ENCODE measurements at regions not wholly inside any gene's neighbourhood (a gene's known extent, or its start where the extent isn't known, plus 50 kb on each side); places are given as distances from the start of the nearest gene placed in this dataset.
A peak's percentile ranks its signal among the peaks of the same experiment; 100 is the strongest.
"Not testable (repeated sequence)": the region's sequence is repeated elsewhere in the genome, so short reads cannot be mapped to it uniquely, and the experiment has no call there.

GRCh38 chr12:89824822-89825221, 116.2 kb upstream of the ATP2B1 start:
- 89 to 92% methylated on average over 2 of the region's 2 CpGs for WGBS, 2 donors
- no peaks in the 10 kb centered on the region for H3K27me3 ChIP-seq (ENCODE audit: control insufficient read depth in 3 of 3, insufficient read depth in 3 of 3, low read length in 2 of 3)
- no peak for ATAC-seq (ENCODE audit: insufficient read depth, low FRiP score)

GRCh38 chr12:89822992-89823391, 114.4 kb upstream of the ATP2B1 start:
- H3K27me3 ChIP-seq (ENCODE audit: control insufficient read depth in 3 of 3, insufficient read depth in 3 of 3, low read length in 2 of 3); H3K4me3 ChIP-seq; H3K4me1 ChIP-seq (ENCODE audit: control insufficient read depth in 5 of 5, insufficient read depth in 5 of 5, low read length in 5 of 5); DNase-seq; H3K9ac ChIP-seq (ENCODE audit: insufficient read depth in 1 of 2, low read length in 2 of 2); H3K27ac ChIP-seq (ENCODE audit: low read depth in 1 of 2, low read length in 1 of 2); H3K9me3 ChIP-seq (ENCODE audit: control insufficient read depth in 4 of 4, insufficient read depth in 3 of 4, low read length in 3 of 4); H3K36me3 ChIP-seq (ENCODE audit: control insufficient read depth in 4 of 4, insufficient read depth in 4 of 4, low read length in 4 of 4); ATAC-seq (ENCODE audit: insufficient read depth, low FRiP score): not testable (repeated sequence)
- WGBS, 2 donors: 98 to 99% methylated on average over 6 of the region's 6 CpGs

More at GRCh38 chr12:89824822-89825221, 116.2 kb upstream of the ATP2B1 start:
- TF ChIP-seq, protein P1, sequence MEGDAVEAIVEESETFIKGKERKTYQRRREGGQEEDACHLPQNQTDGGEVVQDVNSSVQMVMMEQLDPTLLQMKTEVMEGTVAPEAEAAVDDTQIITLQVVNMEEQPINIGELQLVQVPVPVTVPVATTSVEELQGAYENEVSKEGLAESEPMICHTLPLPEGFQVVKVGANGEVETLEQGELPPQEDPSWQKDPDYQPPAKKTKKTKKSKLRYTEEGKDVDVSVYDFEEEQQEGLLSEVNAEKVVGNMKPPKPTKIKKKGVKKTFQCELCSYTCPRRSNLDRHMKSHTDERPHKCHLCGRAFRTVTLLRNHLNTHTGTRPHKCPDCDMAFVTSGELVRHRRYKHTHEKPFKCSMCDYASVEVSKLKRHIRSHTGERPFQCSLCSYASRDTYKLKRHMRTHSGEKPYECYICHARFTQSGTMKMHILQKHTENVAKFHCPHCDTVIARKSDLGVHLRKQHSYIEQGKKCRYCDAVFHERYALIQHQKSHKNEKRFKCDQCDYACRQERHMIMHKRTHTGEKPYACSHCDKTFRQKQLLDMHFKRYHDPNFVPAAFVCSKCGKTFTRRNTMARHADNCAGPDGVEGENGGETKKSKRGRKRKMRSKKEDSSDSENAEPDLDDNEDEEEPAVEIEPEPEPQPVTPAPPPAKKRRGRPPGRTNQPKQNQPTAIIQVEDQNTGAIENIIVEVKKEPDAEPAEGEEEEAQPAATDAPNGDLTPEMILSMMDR (IDR thresholded peaks at IDR 0.05; ENCODE audit: control extremely low read depth, extremely low read depth): no peak
- no peak for DNase-seq
- Histone ChIP-seq H3K4me1 (ENCODE audit: control insufficient read depth in 5 of 5, insufficient read depth in 5 of 5, low read length in 5 of 5) (peaks cover 0 to 4% (median 0%) of the 10 kb centered on the region in 5 donors), H3K27ac (ENCODE audit: low read depth in 1 of 2, low read length in 1 of 2) (no peak overlapping the region), H3K9me3 (ENCODE audit: control insufficient read depth in 4 of 4, insufficient read depth in 3 of 4, low read length in 3 of 4) (peaks cover 0 to 3% (median 0%) of the 10 kb centered on the region in 4 donors), H3K4me3 (no peak overlapping the region), H3K36me3 (ENCODE audit: control insufficient read depth in 4 of 4, insufficient read depth in 4 of 4, low read length in 4 of 4) (no peaks in the 10 kb centered on the region), H3K9ac (ENCODE audit: insufficient read depth in 1 of 2, low read length in 2 of 2) (no peak overlapping the region)

- DNase-seq: no peak
- H3K9ac ChIP-seq (ENCODE audit: insufficient read depth in 1 of 2, low read length in 2 of 2): no peak overlapping the region
- TF ChIP-seq, protein P1 (IDR thresholded peaks at IDR 0.05; ENCODE audit: control extremely low read depth, extremely low read depth): no peak
- no peak overlapping the region for H3K27ac ChIP-seq (ENCODE audit: low read depth in 1 of 2, low read length in 1 of 2)
- no peak overlapping the region for H3K4me3 ChIP-seq
- H3K4me1 ChIP-seq (ENCODE audit: control insufficient read depth in 5 of 5, insufficient read depth in 5 of 5, low read length in 5 of 5): peaks cover 0 to 4% (median 0%) of the 10 kb centered on the region in 5 donors
- H3K36me3 ChIP-seq (ENCODE audit: control insufficient read depth in 4 of 4, insufficient read depth in 4 of 4, low read length in 4 of 4): no peaks in the 10 kb centered on the region
- H3K27me3 ChIP-seq (ENCODE audit: control insufficient read depth in 3 of 3, insufficient read depth in 3 of 3, low read length in 2 of 3): no peaks in the 10 kb centered on the region
- H3K9me3 ChIP-seq (ENCODE audit: control insufficient read depth in 4 of 4, insufficient read depth in 3 of 4, low read length in 3 of 4): no peaks in the 10 kb centered on the region
- no peak for ATAC-seq (ENCODE audit: insufficient read depth, low FRiP score)
Observed at GRCh38 chr12:89821896-89822295, 113.3 kb upstream of the ATP2B1 start.

DNA sequence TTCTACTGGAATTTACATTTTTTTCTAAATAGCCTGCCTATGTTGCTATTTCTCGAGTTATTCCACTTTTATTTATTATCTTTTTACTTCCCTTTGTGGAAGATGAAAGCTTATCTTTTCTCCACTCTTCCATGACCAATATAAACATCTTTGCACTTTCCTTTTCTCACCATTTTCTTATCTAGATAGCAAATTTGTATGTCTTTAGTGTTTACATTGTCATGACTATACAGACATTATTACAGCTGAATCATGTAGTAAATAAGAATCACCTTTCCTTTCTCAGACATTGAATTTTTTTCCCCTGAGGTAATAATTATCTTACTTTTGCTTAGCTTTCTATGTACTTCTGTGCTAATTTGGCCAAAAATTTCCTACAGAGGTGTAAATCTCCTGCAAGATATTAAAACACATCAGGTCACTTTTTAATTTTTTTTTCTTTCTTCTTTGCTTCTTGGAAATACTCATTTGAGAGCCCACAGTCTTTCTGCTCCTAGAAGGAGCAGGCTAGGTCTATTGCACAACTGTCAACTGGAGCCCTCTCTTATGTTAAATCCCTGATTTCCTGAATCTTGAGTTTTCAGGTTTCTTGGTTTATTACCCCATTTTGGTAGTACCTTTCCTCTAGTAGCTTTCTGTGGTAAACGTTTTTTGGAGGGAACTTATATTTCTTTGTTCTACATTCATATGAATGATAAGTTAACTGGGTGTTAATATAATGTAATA, 109.0 kb upstream of the ATP2B1 start:
- peak in 1 of 3 donors; percentile 21 for DNase-seq
- H3K27ac ChIP-seq (ENCODE audit: low read depth in 1 of 2, low read length in 1 of 2): no peak overlapping the region
- no peak for ATAC-seq (ENCODE audit: insufficient read depth, low FRiP score)
- H3K4me1 ChIP-seq (ENCODE audit: control insufficient read depth in 5 of 5, insufficient read depth in 5 of 5, low read length in 5 of 5): no peaks in the 10 kb centered on the region
- 38 to 51% methylated on average over 2 of the region's 2 CpGs for WGBS, 2 donors
- TF ChIP-seq, protein P1 (IDR thresholded peaks at IDR 0.05; ENCODE audit: control extremely low read depth, extremely low read depth): no peak
- H3K9me3 ChIP-seq (ENCODE audit: control insufficient read depth in 4 of 4, insufficient read depth in 3 of 4, low read length in 3 of 4): no peaks in the 10 kb centered on the region
- H3K4me3 ChIP-seq: no peak overlapping the region
- no peaks in the 10 kb centered on the region for H3K27me3 ChIP-seq (ENCODE audit: control insufficient read depth in 3 of 3, insufficient read depth in 3 of 3, low read length in 2 of 3)
- H3K9ac ChIP-seq (ENCODE audit: insufficient read depth in 1 of 2, low read length in 2 of 2): no peak overlapping the region
- no peaks in the 10 kb centered on the region for H3K36me3 ChIP-seq (ENCODE audit: control insufficient read depth in 4 of 4, insufficient read depth in 4 of 4, low read length in 4 of 4)

Measured in lung (tissue), 11 donors.